Natural killer cell (primary cell): ENCODE measurements at regions not wholly inside any gene's neighbourhood (a gene's known extent, or its start where the extent isn't known, plus 50 kb on each side); places are given as distances from the start of the nearest gene placed in this dataset.
"Not testable (repeated sequence)": the region's sequence is repeated elsewhere in the genome, so short reads cannot be mapped to it uniquely, and the experiment has no call there.

Experiments
- ATAC-seq, 3 donors: fragments of 150-1000 bp in 2 of 3; fragments of 200-7000 bp in 1 of 3; cut with Tn5 transposase; 1 replicate in 1 of 3; 2 replicates in 2 of 3; pipeline ENCODE4 v1.10.0; 2021; ENCODE audit warnings: mild to moderate bottlenecking in 2 of 3, moderate library complexity in 2 of 3
- DNase-seq, 2 donors: peaks; one replicate each; pipeline versions ENCODE4 v3.0.0 to v3.0.0-alpha.2; 2013 to 2021; ENCODE audit warnings: mixed read lengths in 1 of 2
- H3K27ac ChIP-seq: one replicate; pipeline ENCODE4 v1.5.1; 2013; ENCODE audit warnings: mild to moderate bottlenecking, low read length
- H3K27me3 ChIP-seq: one replicate; pipeline ENCODE4 v1.6.1; 2013; ENCODE audit warnings: low read length; ENCODE audit not compliant: control insufficient read depth, insufficient read depth
- H3K36me3 ChIP-seq: one replicate; pipeline ENCODE4 v1.6.1; 2013; ENCODE audit warnings: low read length; ENCODE audit not compliant: control insufficient read depth, insufficient read depth
- H3K4me1 ChIP-seq: one replicate; pipeline ENCODE4 v1.6.1; 2013; ENCODE audit warnings: low read length; ENCODE audit not compliant: control insufficient read depth, insufficient read depth
- H3K4me3 ChIP-seq: one replicate; pipeline ENCODE4 v1.5.1; 2013; ENCODE audit warnings: low read length
- H3K9me3 ChIP-seq: one replicate; pipeline ENCODE4 v1.6.1; 2013; ENCODE audit warnings: low read length; ENCODE audit not compliant: control insufficient read depth, insufficient read depth
- H3K27ac Mint-ChIP-seq, 2 donors: one replicate each; pipeline ENCODE4 v1.8.0; 2022; ENCODE audit warnings: mild to moderate bottlenecking in 2 of 2, mixed read lengths in 2 of 2, moderate library complexity in 1 of 2
- H3K27me3 Mint-ChIP-seq, 2 donors: one replicate each; pipeline ENCODE4 v1.8.0; 2022; ENCODE audit warnings: low read depth in 2 of 2, mixed read lengths in 2 of 2
- H3K36me3 Mint-ChIP-seq: one replicate; pipeline ENCODE4 v1.8.0; 2022; ENCODE audit warnings: mixed read lengths
- H3K4me1 Mint-ChIP-seq, 2 donors: one replicate each; pipeline ENCODE4 v1.8.0; 2022; ENCODE audit warnings: mixed read lengths in 2 of 2
- H3K4me3 Mint-ChIP-seq: one replicate; pipeline ENCODE4 v1.8.0; 2022; ENCODE audit warnings: mild to moderate bottlenecking, moderate library complexity, mixed read lengths
- H3K9me3 Mint-ChIP-seq, 2 donors: one replicate each; pipeline ENCODE4 v1.8.0; 2022; ENCODE audit warnings: mixed read lengths in 2 of 2
- CTCF ChIP-seq: fragments of 200-600 bp; IDR thresholded peaks from one replicate; pipeline ENCODE4 v1.8.0; 2022; ENCODE audit warnings: antibody characterized with exemption
- WGBS: methylation state at CpG from one replicate; pipeline ENCODE4 v1.1.7; 2013; ENCODE audit warnings: missing lambda C conversion rate; ENCODE audit not compliant: insufficient coverage; 5-methylcytosine and 5-hydroxymethylcytosine counted together
- intact Hi-C: fragments of 100-400 bp; cut with micrococcal nuclease; formaldehyde crosslinking; loops from one replicate; pipeline ENCODE4 v1.14.2; 2022

GRCh38 chr6:11299421-11299784 lies 66.9 kb upstream of the NEDD9 start:
- H3K27ac ChIP-seq, ATAC-seq, H3K9me3 ChIP-seq, H3K27me3 Mint-ChIP-seq, H3K9me3 Mint-ChIP-seq, DNase-seq, H3K27me3 ChIP-seq, intact Hi-C loops, H3K4me3 ChIP-seq: not testable (repeated sequence)
- Histone ChIP-seq H3K4me1 (peaks cover 16% of the 10 kb centered on the region), H3K36me3 (peaks cover 13% of the 10 kb centered on the region)
- WGBS = 91% methylated on average over 5 of the region's 5 CpGs
- Mint-ChIP-seq H3K27ac (peak overlapping the region; percentile 49 to 79), H3K4me1 (peaks cover 84 to 89% of the 10 kb centered on the region in 2 donors), H3K36me3 (peaks cover 16% of the 10 kb centered on the region), H3K4me3 (peak overlapping the region; percentile 4)

- ATAC-seq = peak in 2 of 3 donors; percentile 36 to 69
- Histone ChIP-seq H3K27ac (no peak overlapping the region), H3K27me3 (no peaks in the 10 kb centered on the region), H3K36me3 (peaks cover 13% of the 10 kb centered on the region), H3K9me3 (no peaks in the 10 kb centered on the region), H3K4me1 (peaks cover 16% of the 10 kb centered on the region), H3K4me3 (no peak overlapping the region)
- DNase-seq = peak in 1 of 2 donors; percentile 10
- peaks cover 20% of the 10 kb centered on the region for H3K36me3 Mint-ChIP-seq
- H3K9me3 Mint-ChIP-seq = no peaks in the 10 kb centered on the region
- 77% methylated on average over 9 of the region's 9 CpGs for WGBS
- peak overlapping the region; percentile 4 for H3K4me3 Mint-ChIP-seq
- H3K27ac Mint-ChIP-seq = peak overlapping the region; percentile 49 to 79
- intact Hi-C loops = no loop called here
- no peaks in the 10 kb centered on the region for H3K27me3 Mint-ChIP-seq
- TF ChIP-seq CTCF = no peak
- H3K4me1 Mint-ChIP-seq = peaks cover 85 to 90% of the 10 kb centered on the region in 2 donors
Observed at GRCh38 chr6:11298651-11299420, 66.4 kb upstream of the NEDD9 start.

GRCh38 chr6:11297376-11297729 lies 64.9 kb upstream of the NEDD9 start:
- H3K4me1 ChIP-seq = peaks cover 20% of the 10 kb centered on the region
- TF ChIP-seq CTCF = no peak
- intact Hi-C loops = no loop called here
- 85% methylated on average over 1 of the region's 1 CpG for WGBS
- Mint-ChIP-seq H3K36me3 (peaks cover 20% of the 10 kb centered on the region), H3K4me1 (peaks cover 87 to 93% of the 10 kb centered on the region in 2 donors), H3K4me3 (peak overlapping the region; percentile 61), H3K9me3 (no peaks in the 10 kb centered on the region), H3K27me3 (no peaks in the 10 kb centered on the region), H3K27ac (peak overlapping the region; percentile 72 to 79)
- no peaks in the 10 kb centered on the region for H3K9me3 ChIP-seq
- no peaks in the 10 kb centered on the region for H3K27me3 ChIP-seq
- peaks cover 13% of the 10 kb centered on the region for H3K36me3 ChIP-seq
- H3K4me3 ChIP-seq = no peak overlapping the region
- ATAC-seq (no peak), DNase-seq (no peak)
- H3K27ac ChIP-seq = peak overlapping the region; percentile 10

GRCh38 chr6:11296449-11297375 lies 64.2 kb upstream of the NEDD9 start:
- TF ChIP-seq CTCF = no peak
- DNase-seq (no peak), ATAC-seq (no peak)
- Histone ChIP-seq H3K4me1 (peaks cover 23% of the 10 kb centered on the region), H3K27ac (no peak overlapping the region), H3K36me3 (peaks cover 13% of the 10 kb centered on the region), H3K9me3 (no peaks in the 10 kb centered on the region), H3K4me3 (no peak overlapping the region), H3K27me3 (no peaks in the 10 kb centered on the region)
- Mint-ChIP-seq H3K27ac (peak overlapping the region; percentile 72 to 79), H3K27me3 (no peaks in the 10 kb centered on the region), H3K4me3 (no peak overlapping the region), H3K9me3 (no peaks in the 10 kb centered on the region), H3K4me1 (peaks cover 90 to 95% of the 10 kb centered on the region in 2 donors), H3K36me3 (peaks cover 20% of the 10 kb centered on the region)
- WGBS = 85% methylated on average over 10 of the region's 11 CpGs
- intact Hi-C loops = no loop called here
